Stimulated activated memory B cell treated with anti-CD40 and anti-IgM and Interleukin-4, amounts not matched to agents 10 μg/mL and 1 μg/mL and 100 μg/mL, for 72 hours (primary cell): ENCODE measurements at regions not wholly inside any gene's neighbourhood (a gene's known extent, or its start where the extent isn't known, plus 50 kb on each side); places are given as distances from the start of the nearest gene placed in this dataset.
"Not testable (repeated sequence)": the region's sequence is repeated elsewhere in the genome, so short reads cannot be mapped to it uniquely, and the experiment has no call there.

Experiments used
- ATAC-seq: fragments of 150-1000 bp; cut with Tn5 transposase; 2 replicates; pipeline ENCODE4 v1.10.0; 2021
- H3K27ac Mint-ChIP-seq: one replicate; pipeline ENCODE4 v1.8.0; 2022; ENCODE audit warnings: mild to moderate bottlenecking, mixed read lengths
- H3K27me3 Mint-ChIP-seq: one replicate; pipeline ENCODE4 v1.8.0; 2022; ENCODE audit warnings: mixed read lengths
- H3K36me3 Mint-ChIP-seq: one replicate; pipeline ENCODE4 v1.8.0; 2022; ENCODE audit warnings: mixed read lengths
- H3K4me1 Mint-ChIP-seq: one replicate; pipeline ENCODE4 v1.8.0; 2022; ENCODE audit warnings: mixed read lengths
- H3K4me3 Mint-ChIP-seq: one replicate; pipeline ENCODE4 v1.8.0; 2022; ENCODE audit warnings: mild to moderate bottlenecking, moderate library complexity, mixed read lengths
- H3K9me3 Mint-ChIP-seq: one replicate; pipeline ENCODE4 v1.8.0; 2022; ENCODE audit warnings: mixed read lengths

GRCh38 chr13:87124785-87125074 is 546.4 kb upstream of the SLITRK5 start:
- Mint-ChIP-seq H3K4me3 (no peak overlapping the region), H3K36me3 (no peaks in the 10 kb centered on the region), H3K27ac (no peak overlapping the region), H3K9me3 (peaks cover 7% of the 10 kb centered on the region), H3K27me3 (no peaks in the 10 kb centered on the region), H3K4me1 (no peaks in the 10 kb centered on the region)
- ATAC-seq, result no peak

GRCh38 chr13:87128036-87128435 is 543.1 kb upstream of the SLITRK5 start:
- Mint-ChIP-seq H3K4me1 (no peaks in the 10 kb centered on the region), H3K27me3 (no peaks in the 10 kb centered on the region), H3K9me3 (peaks cover 5% of the 10 kb centered on the region), H3K4me3 (no peak overlapping the region), H3K36me3 (no peaks in the 10 kb centered on the region), H3K27ac (no peak overlapping the region)
- no peak for ATAC-seq

GRCh38 chr13:87128491-87128890 is 542.7 kb upstream of the SLITRK5 start:
- ATAC-seq, result no peak
- no peak overlapping the region for H3K4me3 Mint-ChIP-seq

DNA sequence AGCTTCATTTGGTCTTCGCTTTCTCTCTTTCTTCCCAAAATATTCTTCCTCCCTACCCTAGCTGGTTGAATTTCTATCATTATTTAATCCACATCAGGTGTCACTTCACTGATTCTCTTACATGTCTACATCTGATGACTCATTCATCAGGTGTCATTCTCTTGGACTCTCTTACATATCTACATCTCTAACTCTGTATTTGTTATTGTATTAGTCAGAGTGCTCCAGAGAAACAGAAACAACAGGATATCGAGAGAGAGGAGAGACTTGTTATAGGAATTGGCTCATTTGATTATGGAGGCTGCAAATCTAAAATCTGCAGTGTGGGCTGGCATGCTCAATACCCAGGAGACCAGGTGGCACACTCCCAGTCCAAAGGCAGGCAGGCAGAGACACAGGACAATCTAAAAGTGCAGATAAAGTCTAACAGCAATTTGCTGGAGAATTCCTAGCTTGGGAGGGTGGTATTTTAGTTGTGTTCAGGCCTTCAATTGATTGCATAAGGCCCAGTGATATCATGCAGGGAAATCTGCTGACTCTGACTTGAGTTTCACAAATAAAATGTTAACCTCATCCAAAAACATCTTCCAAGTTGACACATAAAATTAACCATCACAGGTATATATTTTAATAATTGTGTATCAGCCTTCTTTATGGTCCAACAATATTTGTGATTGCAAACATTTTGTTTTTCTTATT is 541.4 kb upstream of the SLITRK5 start:
- peaks cover 3% of the 10 kb centered on the region for H3K9me3 Mint-ChIP-seq
- H3K27me3 Mint-ChIP-seq, result no peaks in the 10 kb centered on the region
- H3K4me1 Mint-ChIP-seq, result no peaks in the 10 kb centered on the region
- H3K4me3 Mint-ChIP-seq, result no peak overlapping the region
- no peak overlapping the region for H3K27ac Mint-ChIP-seq
- ATAC-seq, result no peak
- no peaks in the 10 kb centered on the region for H3K36me3 Mint-ChIP-seq

More at GRCh38 chr13:87128491-87128890, 542.7 kb upstream of the SLITRK5 start:
- no peaks in the 10 kb centered on the region for H3K27me3 Mint-ChIP-seq
- peaks cover 3% of the 10 kb centered on the region for H3K9me3 Mint-ChIP-seq
- H3K27ac Mint-ChIP-seq, result no peak overlapping the region
- H3K36me3 Mint-ChIP-seq, result no peaks in the 10 kb centered on the region
- H3K4me1 Mint-ChIP-seq, result no peaks in the 10 kb centered on the region

- no peak for ATAC-seq
- Mint-ChIP-seq H3K9me3 (peaks cover 3% of the 10 kb centered on the region), H3K36me3 (no peaks in the 10 kb centered on the region), H3K4me3 (no peak overlapping the region), H3K27ac (no peak overlapping the region), H3K27me3 (no peaks in the 10 kb centered on the region), H3K4me1 (no peaks in the 10 kb centered on the region)
Observed at GRCh38 chr13:87130423-87130822, 540.7 kb upstream of the SLITRK5 start.

DNA sequence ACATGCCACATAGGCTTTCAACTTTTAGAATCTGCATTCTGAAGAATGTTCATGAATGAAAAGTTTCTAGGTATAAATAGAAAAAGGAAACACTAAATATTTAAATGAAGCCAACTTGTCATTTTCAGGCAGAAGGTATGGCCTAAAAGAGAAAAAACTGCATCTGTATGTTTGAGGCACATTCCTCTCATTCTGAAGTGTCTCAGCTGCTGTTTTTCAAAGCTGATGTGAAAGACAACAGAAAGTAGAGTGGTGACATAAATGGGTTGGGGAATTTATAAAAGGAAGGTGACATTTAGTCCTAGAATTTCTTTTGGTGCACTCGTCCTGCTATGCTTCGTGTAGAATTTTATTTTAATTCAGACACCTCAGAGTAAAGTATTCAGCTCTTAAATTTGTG is 539.6 kb upstream of the SLITRK5 start:
- no peaks in the 10 kb centered on the region for H3K4me1 Mint-ChIP-seq
- H3K27ac Mint-ChIP-seq, result no peak overlapping the region
- H3K27me3 Mint-ChIP-seq, result no peaks in the 10 kb centered on the region
- ATAC-seq, result no peak
- H3K9me3 Mint-ChIP-seq, result peaks cover 6% of the 10 kb centered on the region
- no peak overlapping the region for H3K4me3 Mint-ChIP-seq
- H3K36me3 Mint-ChIP-seq, result no peaks in the 10 kb centered on the region

GRCh38 chr13:87138866-87139265 is 532.3 kb upstream of the SLITRK5 start:
- Mint-ChIP-seq H3K36me3 (no peaks in the 10 kb centered on the region), H3K4me3 (no peak overlapping the region), H3K27ac (no peak overlapping the region), H3K9me3 (peaks cover 11% of the 10 kb centered on the region), H3K4me1 (no peaks in the 10 kb centered on the region), H3K27me3 (no peaks in the 10 kb centered on the region)
- ATAC-seq, result no peak

DNA sequence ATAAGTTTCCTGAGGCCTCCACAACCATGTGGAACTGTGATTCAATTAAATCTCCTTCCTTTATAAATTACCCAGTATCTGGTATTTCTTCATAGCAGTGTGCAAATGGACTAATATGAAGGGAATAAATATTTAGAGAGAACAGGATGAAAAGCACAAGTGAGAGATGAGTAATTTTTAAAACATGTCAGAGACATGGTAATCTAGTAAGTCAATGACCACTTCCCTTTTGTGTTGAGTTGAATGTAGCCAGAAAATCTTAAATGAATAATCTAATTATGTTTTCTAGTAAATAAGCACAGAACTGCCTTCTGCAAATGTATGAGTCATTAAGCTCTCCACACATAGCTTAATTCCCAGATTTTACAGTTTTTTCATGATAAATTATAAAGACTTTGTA is 524.1 kb upstream of the SLITRK5 start:
- H3K4me3 Mint-ChIP-seq, result no peak overlapping the region
- H3K4me1 Mint-ChIP-seq, result no peaks in the 10 kb centered on the region
- no peaks in the 10 kb centered on the region for H3K27me3 Mint-ChIP-seq
- H3K27ac Mint-ChIP-seq, result no peak overlapping the region
- peaks cover 4% of the 10 kb centered on the region for H3K9me3 Mint-ChIP-seq
- ATAC-seq, result no peak
- H3K36me3 Mint-ChIP-seq, result no peaks in the 10 kb centered on the region

- Mint-ChIP-seq H3K27me3 (no peaks in the 10 kb centered on the region), H3K9me3 (no peaks in the 10 kb centered on the region), H3K36me3 (no peaks in the 10 kb centered on the region), H3K4me3 (no peak overlapping the region), H3K27ac (no peak overlapping the region), H3K4me1 (no peaks in the 10 kb centered on the region)
- no peak for ATAC-seq
Observed at GRCh38 chr13:87153371-87153770, 517.8 kb upstream of the SLITRK5 start.

- Mint-ChIP-seq H3K27ac (no peak overlapping the region), H3K36me3 (no peaks in the 10 kb centered on the region), H3K27me3 (no peaks in the 10 kb centered on the region), H3K9me3 (peaks cover 3% of the 10 kb centered on the region), H3K4me1 (no peaks in the 10 kb centered on the region), H3K4me3 (no peak overlapping the region)
- ATAC-seq, result no peak
Observed at GRCh38 chr13:87166348-87166747, 504.8 kb upstream of the SLITRK5 start.

GRCh38 chr13:87168390-87168789 is 502.8 kb upstream of the SLITRK5 start:
- Mint-ChIP-seq H3K4me3 (no peak overlapping the region), H3K27me3 (no peaks in the 10 kb centered on the region), H3K9me3 (peaks cover 3% of the 10 kb centered on the region), H3K36me3 (no peaks in the 10 kb centered on the region), H3K27ac (no peak overlapping the region), H3K4me1 (no peaks in the 10 kb centered on the region)
- ATAC-seq, result peak; percentile 43

DNA sequence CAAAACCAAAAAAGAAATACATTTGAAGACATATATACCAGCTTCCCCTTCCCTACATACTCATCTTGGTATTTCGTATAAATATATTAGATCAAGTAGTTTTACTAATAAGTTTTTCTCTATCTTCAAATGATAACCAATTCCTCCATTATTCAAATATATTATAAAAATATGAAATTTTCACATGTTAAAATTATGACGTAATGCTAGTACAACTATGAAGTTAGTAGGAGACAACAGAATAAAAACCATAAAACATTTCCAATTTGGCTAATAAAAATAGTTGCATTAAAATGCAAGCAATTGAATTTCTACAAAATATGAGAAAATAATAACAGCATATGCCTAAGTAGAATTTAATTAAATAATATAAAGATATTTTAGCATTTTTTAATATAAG is 501.8 kb upstream of the SLITRK5 start:
- no peak for ATAC-seq
- Mint-ChIP-seq H3K9me3 (peaks cover 3% of the 10 kb centered on the region), H3K4me1 (no peaks in the 10 kb centered on the region), H3K27ac (no peak overlapping the region), H3K36me3 (no peaks in the 10 kb centered on the region), H3K27me3 (no peaks in the 10 kb centered on the region), H3K4me3 (no peak overlapping the region)

GRCh38 chr13:87172166-87172835 is 498.9 kb upstream of the SLITRK5 start:
- no peak overlapping the region for H3K4me3 Mint-ChIP-seq
- no peak overlapping the region for H3K27ac Mint-ChIP-seq
- no peaks in the 10 kb centered on the region for H3K4me1 Mint-ChIP-seq
- ATAC-seq, result no peak
- H3K27me3 Mint-ChIP-seq, result no peaks in the 10 kb centered on the region
- peaks cover 3% of the 10 kb centered on the region for H3K9me3 Mint-ChIP-seq
- no peaks in the 10 kb centered on the region for H3K36me3 Mint-ChIP-seq

DNA sequence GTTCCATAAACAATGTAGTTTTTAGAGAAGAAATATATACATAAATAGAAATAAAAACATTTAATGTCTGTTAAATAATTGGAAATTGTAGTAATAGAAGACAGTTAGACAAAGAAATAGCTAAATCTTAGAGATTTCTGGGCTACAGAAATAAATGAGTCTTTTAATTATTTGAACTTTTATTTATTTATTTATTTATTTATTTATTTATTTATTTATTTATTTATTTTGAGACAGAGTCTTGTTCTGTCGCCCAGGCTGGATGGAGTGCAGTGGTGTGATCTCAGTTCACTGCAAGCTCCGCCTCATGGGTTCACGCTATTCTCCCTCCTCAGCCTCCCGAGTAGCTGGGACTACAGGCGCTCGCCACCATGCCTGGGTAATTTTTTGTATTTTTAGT is 486.0 kb upstream of the SLITRK5 start:
- not testable (repeated sequence) for ATAC-seq, H3K27me3 Mint-ChIP-seq, H3K27ac Mint-ChIP-seq, H3K4me1 Mint-ChIP-seq, H3K4me3 Mint-ChIP-seq, H3K9me3 Mint-ChIP-seq, H3K36me3 Mint-ChIP-seq

DNA sequence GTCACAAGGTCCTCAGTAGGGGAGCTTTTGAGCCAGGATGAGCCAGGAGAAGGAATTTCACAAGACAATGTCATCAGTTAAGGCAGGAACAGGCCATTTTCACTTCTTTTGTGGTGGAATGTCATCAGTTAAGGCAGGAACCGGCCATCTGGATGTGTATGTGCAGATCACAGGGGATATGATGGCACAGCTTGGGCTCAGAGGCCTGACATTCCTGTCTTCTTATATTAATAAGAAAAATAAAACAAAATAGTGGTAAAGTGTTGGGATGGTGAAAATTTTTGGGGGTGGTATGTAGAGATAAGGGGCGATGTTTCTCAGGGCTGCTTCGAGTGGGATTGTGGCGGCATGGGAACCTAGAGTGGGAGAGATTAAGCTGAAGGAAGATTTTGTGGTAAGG is 484.5 kb upstream of the SLITRK5 start:
- H3K9me3 Mint-ChIP-seq, H3K36me3 Mint-ChIP-seq, H3K27ac Mint-ChIP-seq, H3K27me3 Mint-ChIP-seq, H3K4me3 Mint-ChIP-seq, ATAC-seq, H3K4me1 Mint-ChIP-seq: not testable (repeated sequence)

DNA sequence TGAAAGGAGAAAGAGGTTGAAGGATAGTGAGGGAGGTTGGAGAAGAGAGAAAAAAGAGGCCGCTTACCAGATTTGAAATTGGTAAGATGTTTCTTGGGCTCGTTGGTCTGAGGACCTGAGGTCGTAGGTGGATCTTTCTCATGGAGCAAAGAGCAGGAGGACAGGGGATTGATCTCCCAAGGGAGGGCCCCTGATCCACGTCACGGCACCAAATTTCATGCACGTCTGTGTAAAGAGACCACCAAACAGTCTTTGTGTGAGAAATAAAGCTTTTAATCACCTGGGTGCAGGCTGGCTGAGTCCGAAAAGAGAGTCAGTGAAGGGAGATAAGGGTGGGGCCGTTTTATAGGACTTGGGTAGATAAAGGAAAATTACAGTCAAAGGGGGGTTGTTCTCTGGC is 479.7 kb upstream of the SLITRK5 start:
- not testable (repeated sequence) for H3K9me3 Mint-ChIP-seq, H3K27me3 Mint-ChIP-seq, H3K4me3 Mint-ChIP-seq, H3K36me3 Mint-ChIP-seq, H3K4me1 Mint-ChIP-seq, H3K27ac Mint-ChIP-seq, ATAC-seq
